GM19351 (cell line): ENCODE measurements at regions not wholly inside any gene's neighbourhood (a gene's known extent, or its start where the extent isn't known, plus 50 kb on each side); places are given as distances from the start of the nearest gene placed in this dataset.
"Not testable (repeated sequence)": the region's sequence is repeated elsewhere in the genome, so short reads cannot be mapped to it uniquely, and the experiment has no call there.

Experiments
- ATAC-seq: cut with Tn5 transposase; IDR thresholded peaks from one replicate; pipeline ENCODE4 v1.9.1; 2021; ENCODE audit warnings: mild to moderate bottlenecking, moderate library complexity; ENCODE audit not compliant: unreplicated experiment

DNA sequence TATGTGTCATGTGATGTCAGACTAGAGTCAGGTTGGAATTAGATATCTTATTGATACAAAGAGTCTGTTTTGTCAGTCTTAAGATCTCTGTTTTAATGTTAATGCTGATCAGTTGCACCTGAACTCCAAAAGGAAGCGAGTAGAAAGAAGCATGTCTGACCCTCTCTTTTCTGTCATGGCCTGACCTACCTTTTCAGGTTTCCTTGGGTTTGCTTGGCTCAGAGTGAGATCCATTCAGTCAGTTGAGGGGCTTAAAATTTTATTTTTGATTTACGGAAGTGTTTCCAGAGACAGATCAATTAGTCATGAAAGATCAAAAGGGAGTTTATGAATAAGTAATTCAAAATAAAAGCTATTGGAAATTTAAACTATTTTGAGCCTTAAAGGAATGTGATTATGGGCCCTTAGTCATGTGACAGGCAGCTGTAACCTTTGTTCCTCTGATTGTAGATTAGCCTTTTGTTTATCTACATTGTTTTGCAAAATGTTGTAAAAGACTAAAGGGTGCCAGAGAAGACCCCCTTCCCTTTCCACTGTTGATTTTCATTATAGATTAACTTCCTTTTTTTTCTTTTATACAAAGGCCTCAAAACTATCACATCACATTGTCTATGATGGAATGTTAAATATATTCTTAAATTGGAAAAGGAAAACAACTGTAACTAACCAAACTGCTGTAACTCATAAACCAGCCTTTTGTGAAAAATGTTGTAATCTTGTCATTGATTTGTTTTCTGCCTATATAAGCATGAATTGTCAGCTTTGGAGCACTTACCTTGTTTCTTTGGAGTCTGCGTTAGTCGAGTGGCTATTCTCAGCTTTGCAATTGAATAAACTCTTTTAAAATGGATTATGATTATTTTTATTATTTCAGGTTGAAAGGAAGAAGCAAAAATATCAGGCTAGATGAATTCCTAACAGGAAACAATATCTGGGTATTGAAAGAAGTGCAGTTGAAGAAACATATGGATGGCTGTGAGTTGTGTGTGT lies 195.5 kb upstream of the MBL2 start:
- ATAC-seq: no peak

DNA sequence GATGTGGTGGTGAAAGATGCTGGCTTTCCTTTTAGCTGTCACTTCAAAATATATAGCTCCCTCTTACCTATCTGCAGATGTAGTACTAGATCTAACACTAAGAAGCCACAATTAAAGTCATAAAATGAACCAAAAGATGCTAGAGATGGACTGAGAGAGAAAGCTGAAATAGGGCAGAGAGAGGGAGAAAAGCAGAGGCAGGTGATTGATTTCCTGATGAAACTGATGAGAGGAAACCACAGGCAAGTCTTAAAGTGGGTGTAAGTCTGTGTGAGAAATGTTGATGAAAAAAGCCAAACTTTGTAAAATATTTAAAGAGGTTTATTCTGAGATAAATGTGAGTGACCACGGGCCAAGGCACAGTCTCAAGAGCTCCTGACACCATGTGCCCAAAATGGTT lies 194.3 kb upstream of the MBL2 start:
- no peak for ATAC-seq

DNA sequence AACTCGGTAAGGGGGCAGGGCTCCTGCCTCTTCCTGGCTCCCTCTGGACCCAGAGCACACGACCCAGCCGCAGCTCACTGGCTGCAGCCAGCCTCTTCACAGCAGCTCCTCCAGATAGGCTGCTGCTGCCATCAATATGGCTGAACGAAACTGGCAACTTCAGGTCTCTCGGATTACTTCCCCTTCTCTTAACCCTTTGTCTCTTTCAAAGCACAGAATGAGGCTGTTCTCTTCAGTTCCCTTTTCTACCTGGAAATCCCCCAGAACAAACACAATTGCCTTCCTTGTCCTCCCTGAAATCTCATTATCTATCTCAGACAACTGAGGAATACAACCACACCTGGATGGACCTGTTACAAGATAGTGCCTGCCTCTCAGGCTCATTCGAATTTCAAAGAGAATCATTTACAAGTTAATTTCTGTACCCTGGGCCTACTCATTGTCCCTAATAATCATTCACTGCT lies 193.4 kb upstream of the MBL2 start:
- ATAC-seq: peak; percentile 98

DNA sequence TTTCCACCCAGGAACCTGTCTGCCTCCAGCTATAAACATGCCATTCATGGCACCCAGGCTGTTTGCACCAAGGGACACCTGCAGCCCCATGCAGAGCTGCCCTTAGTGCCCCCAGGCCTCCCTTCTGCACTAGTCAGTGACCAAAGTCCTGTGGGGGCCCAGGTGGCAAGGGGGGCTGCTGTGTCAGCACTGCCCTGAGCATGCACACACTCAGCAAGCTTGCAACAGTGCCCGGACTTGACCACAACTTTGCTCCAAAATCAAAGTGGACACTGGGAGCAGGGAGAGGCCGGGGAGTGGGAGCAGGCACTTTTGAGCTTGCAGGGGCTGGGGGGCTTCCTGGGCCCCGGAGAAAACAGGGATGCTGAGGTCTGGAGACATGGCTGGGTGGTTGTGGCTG lies 192.9 kb upstream of the MBL2 start:
- ATAC-seq: no peak

DNA sequence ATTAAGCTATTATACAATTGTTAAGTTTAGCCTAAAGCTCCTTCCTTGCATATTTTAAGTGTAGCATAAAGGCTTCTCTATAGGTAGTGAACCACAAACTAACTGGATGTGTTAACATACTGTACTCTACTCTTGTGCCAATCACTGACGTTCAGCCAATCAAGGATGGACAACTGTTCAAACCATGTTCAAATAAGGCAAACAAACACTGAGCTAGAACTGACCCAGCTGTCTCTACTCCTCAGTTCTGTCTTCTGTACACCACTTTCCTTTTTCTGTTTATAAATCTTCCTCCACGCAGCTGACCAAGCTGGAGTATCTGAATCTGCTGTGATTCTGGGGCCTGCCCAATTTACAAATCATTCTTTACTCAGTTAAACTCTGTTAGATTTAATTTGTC lies 188.7 kb upstream of the MBL2 start:
- no peak for ATAC-seq

DNA sequence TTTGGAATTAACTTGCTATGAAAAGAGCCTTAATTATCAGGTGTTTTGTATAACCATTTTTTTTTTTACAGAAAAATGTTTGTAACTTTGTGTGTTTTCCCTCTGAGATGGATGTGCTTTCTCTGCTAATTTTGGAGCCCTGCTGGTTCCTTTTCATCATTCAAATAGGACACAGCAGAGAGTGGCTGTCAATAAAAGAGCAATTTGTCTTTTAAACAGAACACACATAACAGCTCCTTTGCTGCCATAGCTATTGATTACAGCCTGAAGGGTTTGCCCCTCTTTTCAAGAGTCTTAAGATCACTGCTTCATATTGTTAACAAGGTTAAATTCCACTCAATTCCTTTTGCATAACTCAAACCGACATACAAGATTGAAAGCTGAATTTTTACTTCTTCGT lies 187.2 kb upstream of the MBL2 start:
- no peak for ATAC-seq

DNA sequence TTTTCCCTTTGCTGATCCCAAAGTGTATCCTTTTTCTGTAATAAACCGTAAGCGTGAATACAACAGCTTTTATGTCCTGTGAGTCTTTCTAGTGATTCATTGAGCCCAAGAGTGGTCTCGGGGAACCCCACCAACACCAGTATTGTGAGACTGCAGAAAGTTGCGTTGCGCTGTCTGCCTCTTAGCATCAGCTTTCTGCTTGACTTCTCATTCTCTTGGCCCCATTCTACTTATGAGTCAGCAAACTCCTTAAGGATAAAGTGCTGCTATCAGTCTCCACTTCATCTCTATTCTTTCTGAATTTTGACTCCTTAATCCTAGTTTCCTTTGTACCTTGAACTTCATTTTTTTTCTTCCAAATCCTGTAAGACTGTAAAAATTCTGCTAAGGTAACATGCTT lies 184.3 kb upstream of the MBL2 start:
- ATAC-seq: no peak

DNA sequence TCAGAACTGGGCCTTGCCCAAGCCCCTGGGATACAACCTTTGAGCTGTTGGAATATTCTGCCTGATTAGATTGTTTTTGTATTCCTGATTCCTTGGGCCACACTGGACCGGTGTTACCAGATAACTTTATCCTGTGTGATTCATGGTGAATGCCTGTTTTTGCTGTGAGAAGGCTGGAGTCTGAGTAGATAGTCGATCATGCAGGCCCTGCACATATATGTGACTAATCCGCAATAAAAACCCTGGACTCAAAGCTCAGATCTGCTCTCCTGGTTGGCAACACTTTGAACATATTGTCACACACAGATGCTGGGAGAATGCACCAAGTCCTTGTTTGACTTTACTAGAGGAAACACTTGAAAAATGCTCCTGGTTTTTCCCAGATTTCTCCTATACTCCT lies 183.9 kb upstream of the MBL2 start:
- ATAC-seq: no peak

DNA sequence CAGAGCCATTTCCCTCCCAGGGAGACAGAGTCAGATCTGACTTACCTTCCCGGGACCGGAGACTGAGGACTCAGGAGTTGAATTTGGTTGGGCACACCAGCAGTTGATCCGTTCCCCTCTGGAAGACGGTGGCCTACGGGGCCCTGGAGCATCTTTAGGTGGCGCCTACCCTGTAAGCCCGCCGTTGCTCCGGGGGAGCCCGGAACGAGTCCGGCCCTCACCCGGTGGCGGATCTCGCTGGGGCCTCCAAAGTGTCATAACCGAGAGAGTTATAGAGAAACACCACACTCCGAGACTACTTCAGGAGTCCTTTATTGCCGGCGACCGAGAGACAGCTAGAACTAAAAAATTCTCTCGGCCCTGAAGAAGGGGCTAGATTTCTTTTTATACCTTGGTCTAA lies 182.8 kb upstream of the MBL2 start:
- no peak for ATAC-seq

DNA sequence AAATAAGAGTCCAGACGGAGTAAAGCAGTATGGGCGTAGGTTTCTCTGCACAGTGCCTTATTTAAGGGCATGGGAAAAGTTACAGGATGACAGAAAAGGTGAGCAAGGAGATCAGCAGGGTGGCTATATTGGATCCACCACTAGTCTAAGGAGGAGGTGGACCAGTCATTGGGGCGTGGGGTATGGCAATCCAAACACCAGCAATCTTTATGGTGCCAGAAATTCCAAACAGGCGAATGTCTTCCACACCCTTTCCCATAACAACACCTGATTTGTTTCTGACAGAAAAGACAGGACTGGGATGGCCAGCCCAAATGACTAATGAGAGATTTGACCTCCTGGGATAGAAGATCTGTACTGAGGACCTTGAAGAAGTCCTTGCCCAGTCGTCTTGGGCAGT lies 181.8 kb upstream of the MBL2 start:
- ATAC-seq: no peak

DNA sequence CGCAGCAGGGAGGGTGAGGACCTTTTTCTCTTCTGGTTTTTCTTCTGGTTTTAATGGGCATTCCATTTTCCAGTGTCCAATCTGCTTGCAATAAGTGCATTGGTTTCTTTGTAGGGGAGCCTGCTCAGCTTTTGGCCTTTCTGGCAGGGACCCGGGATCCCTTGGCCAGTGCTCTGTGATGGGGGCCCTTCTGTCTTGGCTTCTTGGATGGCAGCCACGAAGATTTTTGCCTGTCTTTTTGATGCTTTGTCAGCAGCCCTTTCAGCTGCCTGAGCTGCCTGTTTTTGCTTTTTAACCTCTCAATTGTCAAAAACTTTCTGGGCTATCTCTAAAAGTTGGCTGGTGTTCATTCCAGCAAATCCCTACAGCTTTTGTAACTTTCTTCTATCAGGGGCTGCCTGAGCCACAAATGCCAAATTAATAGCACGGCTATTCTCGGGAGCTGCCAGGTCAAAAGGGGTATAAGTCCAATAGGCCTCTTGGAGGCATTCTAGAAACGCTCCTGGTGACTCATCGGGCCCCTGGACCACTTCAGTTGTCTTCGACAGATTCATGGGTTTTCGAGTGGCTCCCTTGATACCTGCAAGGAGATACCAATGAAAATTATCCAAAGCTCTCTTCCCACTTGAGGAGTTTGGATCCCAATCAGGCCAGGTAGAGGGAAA lies 179.9 kb upstream of the MBL2 start:
- ATAC-seq: no peak

DNA sequence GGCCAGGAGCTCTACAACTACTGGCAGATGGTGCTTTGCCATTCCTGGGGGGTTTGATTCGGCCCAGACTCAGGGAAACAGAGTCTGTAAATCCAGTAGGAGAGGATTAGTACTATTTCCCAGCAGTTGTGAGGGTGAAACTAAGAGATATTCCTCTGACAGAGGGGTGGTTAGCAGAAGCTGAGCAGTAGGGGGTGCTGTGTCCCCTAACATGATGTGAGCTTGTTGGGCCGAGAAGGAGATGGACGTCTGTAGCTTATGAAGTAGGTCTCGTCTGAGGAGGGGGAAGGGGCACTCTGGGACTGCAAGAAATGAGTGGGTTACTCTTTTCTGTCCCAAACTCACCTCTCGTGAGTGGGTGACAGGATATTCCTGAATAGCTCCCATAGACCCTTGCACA lies 179.2 kb upstream of the MBL2 start:
- peak; percentile 98 for ATAC-seq

DNA sequence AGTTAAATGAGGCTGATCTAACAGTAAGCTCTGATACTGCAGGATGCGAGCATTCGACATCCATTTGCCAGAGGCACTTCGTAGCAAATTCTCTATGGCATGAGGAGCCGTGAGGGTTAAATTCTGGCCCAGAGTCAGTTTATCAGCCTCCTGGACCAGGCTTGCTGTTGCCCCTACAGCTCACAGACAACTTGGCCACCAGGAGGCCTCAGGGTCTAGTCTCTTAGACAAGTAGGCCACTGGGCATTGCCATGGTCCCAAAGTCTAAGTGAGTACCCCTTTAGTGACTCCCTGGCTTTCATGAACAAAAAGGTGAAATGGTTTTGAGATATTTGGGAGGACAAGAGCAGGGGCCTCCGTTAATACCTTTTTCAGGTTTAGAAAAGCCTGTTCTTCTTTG lies 178.0 kb upstream of the MBL2 start:
- no peak for ATAC-seq

DNA sequence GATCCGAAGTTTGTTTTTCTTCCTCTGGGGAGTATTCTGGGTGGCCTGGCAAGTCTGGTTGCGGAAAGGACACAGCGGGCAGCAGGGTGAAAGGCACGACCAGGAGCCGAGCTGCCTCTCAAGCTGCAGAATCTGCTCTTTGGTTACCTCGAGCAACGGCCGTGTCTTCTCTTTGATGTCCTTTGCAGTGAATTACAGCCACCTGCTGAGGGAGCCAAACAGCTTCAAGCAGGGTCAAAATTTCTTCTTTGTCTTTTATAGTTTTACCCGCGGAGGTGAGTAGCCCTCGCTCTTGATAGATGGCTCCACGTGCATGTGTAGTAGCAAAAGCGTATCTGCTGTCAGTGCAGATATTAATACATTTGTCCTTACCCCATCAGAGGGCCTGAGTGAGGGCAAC lies 177.3 kb upstream of the MBL2 start:
- ATAC-seq: no peak

DNA sequence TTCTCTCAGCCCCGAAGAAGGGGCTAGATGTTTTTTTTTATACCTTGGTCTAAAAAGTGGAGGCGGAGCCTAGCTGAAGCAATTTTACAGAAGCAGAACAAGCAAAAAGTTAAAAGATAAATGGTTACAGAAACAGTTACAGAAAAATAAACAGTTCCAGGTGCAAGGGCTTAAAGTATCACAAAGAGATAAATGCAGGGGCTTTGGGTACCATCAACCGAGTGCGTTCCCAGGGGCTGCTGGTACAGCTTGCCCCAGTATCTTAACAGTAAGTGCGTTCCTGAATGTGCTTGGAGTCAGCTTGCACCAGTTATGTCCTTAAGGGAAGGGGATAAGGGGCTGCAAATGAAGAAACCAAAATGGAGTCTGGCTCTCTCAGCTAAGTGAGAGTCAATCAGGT lies 173.9 kb upstream of the MBL2 start:
- ATAC-seq: no peak

DNA sequence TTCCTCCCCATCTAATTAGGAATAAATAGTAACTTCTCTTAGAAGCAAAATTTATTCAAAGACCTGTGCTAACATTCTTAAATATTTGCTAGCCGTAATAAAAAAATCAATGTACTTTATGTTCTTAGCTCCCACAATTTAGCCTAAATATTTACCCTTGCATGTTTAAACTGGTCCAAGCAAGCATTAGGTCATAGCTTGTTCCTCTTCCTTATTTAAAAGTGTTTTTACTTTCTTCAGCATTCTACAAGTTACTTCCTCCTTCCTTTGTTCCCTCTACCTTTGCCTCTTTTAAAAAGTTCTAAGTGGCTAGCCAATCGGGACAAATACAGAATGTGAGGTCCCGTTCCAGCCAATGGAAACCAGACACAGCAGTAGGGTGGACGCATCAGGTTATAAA lies 172.9 kb upstream of the MBL2 start:
- ATAC-seq: not testable (repeated sequence)

DNA sequence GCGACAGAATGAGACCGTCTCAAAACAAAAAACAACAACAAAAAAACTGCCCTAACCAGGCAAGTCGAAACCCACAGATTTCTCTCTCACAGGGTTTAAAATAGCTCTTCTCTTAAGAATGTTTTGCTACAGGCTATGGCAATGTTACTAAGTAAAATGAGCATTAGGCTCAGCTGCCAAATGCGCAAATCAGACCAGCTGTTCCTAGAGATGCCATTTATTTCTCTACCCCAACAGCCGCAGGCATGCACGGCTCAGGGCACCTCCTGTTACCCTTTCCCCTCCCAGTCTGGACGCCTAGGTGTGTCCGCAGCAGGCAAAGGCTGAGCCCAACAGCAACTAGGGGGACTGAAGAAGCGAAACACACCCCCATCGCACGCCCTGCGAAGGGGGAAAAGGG lies 168.3 kb upstream of the MBL2 start:
- ATAC-seq: no peak

DNA sequence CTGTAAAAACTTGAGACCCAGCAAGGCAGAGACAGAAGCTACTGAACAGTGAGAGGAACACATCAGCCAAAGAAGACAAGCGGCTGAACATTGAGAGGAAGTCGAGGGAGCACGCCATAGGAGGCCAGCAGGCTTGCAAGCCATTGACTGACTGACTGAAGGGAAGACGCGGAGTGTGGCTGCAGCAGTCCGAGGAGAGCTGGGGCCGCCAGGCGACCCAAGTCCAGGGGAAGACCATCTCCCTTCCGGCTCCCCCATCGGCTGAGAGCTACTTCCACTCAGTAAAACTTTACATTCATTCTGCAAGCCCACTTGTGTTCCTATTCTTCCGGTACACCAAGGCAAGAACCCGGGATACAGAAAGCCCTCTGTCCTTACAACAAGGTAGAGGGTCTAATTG lies 167.3 kb upstream of the MBL2 start:
- no peak for ATAC-seq

DNA sequence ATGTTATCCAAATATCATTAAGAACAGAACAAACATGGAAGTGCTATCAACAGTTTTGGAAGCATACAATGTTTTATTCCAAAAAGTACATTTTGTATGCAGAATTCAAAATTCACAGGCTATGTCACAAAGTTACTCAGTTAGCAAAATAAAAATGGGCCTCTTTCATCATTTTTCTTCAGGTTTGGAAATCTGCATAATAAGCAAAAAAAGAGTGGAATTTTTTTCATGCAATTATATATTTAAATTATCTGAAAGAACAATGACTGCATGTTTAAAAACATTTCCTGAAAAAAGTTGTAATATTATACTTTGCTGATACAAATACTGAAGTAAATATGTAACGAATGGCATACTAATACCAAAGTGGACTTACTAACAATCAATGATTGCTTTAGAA lies 161.2 kb upstream of the MBL2 start:
- ATAC-seq: no peak

DNA sequence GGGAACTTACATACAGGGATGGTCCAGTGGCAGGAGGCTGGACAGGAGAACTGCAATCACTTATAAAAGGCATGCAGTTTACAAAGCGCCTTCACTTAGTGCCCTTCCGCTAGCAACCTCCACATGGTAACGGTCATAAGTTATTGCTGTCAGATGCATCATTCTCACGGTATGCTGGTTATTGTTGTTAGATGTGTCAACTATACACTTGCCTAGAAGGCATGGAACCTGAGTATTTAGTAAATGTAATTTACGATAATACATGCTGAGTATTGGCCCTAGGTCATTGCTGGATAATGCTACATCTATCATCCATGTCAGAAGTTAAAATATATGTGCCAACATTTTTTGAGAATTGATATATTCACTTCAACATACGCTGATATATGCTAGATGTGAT lies 155.1 kb upstream of the MBL2 start:
- ATAC-seq: no peak

DNA sequence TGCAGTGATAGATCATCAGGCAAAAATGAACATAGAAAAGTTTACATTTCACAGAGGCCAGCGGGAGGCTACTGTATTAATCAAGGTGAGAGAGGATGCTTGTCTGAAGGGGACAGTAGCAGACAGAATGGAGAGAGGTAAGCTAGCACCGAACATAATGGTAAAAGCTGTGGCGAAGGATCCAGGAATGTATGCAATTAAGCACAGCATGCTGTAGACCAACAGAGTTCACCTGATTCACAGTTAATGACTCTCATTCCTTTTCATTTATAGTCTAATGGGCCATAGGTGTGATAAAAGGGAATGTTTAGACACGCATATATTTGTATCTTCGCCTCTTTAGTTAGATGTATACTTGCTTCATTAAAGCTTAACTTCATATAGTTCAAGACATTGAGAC lies 150.9 kb upstream of the MBL2 start:
- no peak for ATAC-seq

DNA sequence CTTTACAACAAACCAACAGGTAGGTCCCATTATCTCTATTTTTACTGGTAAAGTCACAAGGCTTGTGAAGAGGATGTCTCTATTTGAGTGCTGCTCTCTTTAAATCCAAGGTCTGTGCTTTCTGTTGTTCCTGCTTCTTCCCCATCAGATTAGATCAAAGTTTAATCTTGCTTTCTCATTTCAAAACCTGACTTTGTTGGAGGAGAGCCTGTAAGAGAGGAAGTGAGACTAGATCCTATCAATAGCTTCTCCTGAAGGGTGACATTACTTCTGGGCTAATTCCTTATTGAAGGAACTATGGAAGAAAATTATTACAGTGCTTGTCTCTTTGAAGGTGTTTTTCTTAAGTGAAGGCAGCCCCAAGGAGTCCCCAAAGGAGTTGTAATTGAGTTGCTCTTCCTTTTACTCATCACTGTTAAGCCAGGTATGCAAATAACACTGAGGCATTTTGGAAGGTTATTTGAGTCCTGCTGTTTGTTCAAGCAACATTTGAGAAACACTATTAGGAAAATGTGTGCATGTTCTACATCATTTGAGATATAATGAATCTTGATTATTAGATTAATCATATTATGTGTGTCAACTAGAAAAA lies 146.2 kb upstream of the MBL2 start:
- no peak for ATAC-seq
